Effector memory CD4-positive, alpha-beta T cell (primary cell): ENCODE measurements at regions not wholly inside any gene's neighbourhood (a gene's known extent, or its start where the extent isn't known, plus 50 kb on each side); places are given as distances from the start of the nearest gene placed in this dataset.
"Not testable (repeated sequence)": the region's sequence is repeated elsewhere in the genome, so short reads cannot be mapped to it uniquely, and the experiment has no call there.

Experiments
- DNase-seq, 3 donors: peaks; one replicate each; pipeline ENCODE4 v3.0.0-alpha.2; 2020
- H3K27ac ChIP-seq: 2 replicates; pipeline ENCODE4 v1.7.0; 2013; ENCODE audit warnings: mild to moderate bottlenecking, low read length, moderate library complexity; ENCODE audit not compliant: insufficient read depth, poor library complexity, severe bottlenecking
- H3K27me3 ChIP-seq: replicated peaks from 2 replicates; pipeline ENCODE4 v1.7.0; 2013; ENCODE audit warnings: mild to moderate bottlenecking, low read length; ENCODE audit not compliant: insufficient read depth, control insufficient read depth, poor library complexity, severe bottlenecking
- H3K36me3 ChIP-seq: 2 replicates; pipeline ENCODE4 v1.7.0; 2013; ENCODE audit warnings: mild to moderate bottlenecking, low read length, moderate library complexity; ENCODE audit not compliant: control insufficient read depth, insufficient read depth
- H3K4me1 ChIP-seq: 2 replicates; pipeline ENCODE4 v1.7.0; 2013; ENCODE audit warnings: low read length, mild to moderate bottlenecking; ENCODE audit not compliant: control insufficient read depth, insufficient read depth, poor library complexity, severe bottlenecking
- H3K4me3 ChIP-seq: 2 replicates; pipeline ENCODE4 v1.7.0; 2013; ENCODE audit warnings: low read length, low read depth, mild to moderate bottlenecking; ENCODE audit not compliant: insufficient read depth, poor library complexity, severe bottlenecking
- H3K9me3 ChIP-seq: 2 replicates; pipeline ENCODE4 v1.7.0; 2013; ENCODE audit warnings: mild to moderate bottlenecking, low read length, moderate library complexity; ENCODE audit not compliant: control insufficient read depth

DNA sequence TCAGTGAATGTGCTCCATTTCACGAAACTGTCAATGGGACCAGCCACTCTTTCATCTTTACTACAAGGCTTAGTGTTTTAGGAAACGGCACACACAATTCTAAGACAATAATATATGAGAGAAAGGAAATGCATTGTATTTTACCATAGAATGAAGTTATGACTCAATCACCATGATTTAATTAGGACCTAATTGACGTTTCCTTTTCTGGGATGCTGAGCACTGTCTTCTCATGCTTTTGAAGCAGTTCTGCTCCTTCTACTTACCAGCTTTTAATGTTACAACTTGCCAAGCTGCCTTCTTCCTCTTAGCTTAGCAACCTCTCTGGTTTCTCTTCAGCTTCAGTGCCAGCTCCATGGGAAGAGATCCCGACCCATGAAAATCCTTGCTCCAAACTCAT lies 94.3 kb upstream of the SERPINE2 start:
- no peak for DNase-seq
- H3K4me1 ChIP-seq: no peaks in the 10 kb centered on the region
- H3K27me3 ChIP-seq: no peaks in the 10 kb centered on the region
- no peaks in the 10 kb centered on the region for H3K36me3 ChIP-seq
- no peak overlapping the region for H3K27ac ChIP-seq
- H3K9me3 ChIP-seq: no peaks in the 10 kb centered on the region
- H3K4me3 ChIP-seq: no peak overlapping the region

DNA sequence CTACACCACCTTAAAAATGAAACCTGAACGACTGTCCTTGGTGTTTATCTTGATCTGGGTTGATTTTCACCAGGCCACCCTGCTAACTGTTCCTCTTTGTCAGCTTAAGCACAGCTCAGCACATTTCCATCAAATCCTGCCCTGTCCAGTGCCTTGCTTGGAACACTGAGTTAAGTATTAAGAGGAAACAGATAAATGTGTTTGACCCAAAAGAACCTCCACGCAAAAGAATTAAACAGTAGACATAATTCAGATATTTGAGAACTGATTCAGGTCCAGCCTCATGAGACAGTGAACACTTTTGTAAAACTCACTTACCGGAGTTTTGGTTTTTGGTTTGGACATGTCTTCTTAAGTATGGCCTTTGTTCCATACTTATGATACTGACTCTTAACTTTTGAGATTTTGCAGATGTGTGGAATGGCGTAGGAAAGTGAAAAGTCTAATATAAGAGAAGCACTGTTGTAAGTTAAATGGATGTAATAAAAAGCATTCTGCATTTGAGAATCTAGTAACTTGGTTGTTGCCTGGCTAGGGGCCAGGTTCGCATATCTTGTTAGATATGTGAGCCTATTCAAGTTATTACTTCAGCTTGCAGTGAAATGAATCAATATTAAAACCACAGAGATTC lies 88.9 kb upstream of the SERPINE2 start:
- no peaks in the 10 kb centered on the region for H3K4me1 ChIP-seq
- no peak overlapping the region for H3K27ac ChIP-seq
- H3K4me3 ChIP-seq: no peak overlapping the region
- H3K27me3 ChIP-seq: no peaks in the 10 kb centered on the region
- DNase-seq: no peak
- no peaks in the 10 kb centered on the region for H3K9me3 ChIP-seq
- no peaks in the 10 kb centered on the region for H3K36me3 ChIP-seq

DNA sequence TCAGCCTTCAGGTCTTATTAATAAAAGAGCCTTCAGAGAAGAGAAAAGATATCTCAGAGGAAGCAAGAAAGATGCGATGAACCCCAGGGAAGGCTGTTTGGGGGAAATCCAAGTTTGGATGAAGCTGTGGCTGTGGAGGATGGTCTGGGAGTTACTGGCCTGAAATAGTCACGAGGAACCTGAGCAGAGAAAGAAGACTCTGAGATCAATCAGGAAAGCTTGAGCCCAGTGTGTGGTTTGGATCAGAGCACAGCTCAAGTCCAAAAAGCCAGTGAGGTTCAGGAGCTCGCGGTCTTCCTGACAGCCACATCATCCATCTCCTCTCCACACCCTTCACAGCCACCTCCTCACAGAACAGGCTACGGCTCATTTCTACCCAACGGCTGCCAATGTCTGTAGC lies 87.4 kb upstream of the SERPINE2 start:
- no peak overlapping the region for H3K27ac ChIP-seq
- no peaks in the 10 kb centered on the region for H3K9me3 ChIP-seq
- no peak overlapping the region for H3K4me3 ChIP-seq
- no peaks in the 10 kb centered on the region for H3K4me1 ChIP-seq
- H3K36me3 ChIP-seq: no peaks in the 10 kb centered on the region
- no peak for DNase-seq
- H3K27me3 ChIP-seq: no peaks in the 10 kb centered on the region

DNA sequence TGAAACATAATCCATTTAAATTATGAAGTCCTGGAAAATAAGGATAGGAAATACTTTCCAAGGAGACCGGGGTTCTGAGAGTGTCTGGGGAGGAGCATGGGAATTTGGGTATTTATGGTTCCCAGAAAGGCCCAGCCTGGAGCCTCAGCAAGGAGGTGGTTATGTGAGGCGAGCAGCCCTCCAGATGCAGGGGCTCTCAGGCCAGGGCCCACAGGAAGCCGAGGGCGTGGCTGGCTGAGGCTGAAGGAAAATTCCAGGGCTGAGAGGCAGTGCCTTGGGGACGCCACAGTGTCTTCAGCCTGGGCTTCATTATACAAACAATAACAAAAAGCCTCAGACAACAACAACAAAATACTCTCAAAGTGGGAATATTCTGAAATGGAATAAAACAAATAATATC lies 86.9 kb upstream of the SERPINE2 start:
- H3K27ac ChIP-seq: no peak overlapping the region
- no peaks in the 10 kb centered on the region for H3K4me1 ChIP-seq
- no peak for DNase-seq
- no peak overlapping the region for H3K4me3 ChIP-seq
- no peaks in the 10 kb centered on the region for H3K27me3 ChIP-seq
- H3K9me3 ChIP-seq: no peaks in the 10 kb centered on the region
- no peaks in the 10 kb centered on the region for H3K36me3 ChIP-seq

DNA sequence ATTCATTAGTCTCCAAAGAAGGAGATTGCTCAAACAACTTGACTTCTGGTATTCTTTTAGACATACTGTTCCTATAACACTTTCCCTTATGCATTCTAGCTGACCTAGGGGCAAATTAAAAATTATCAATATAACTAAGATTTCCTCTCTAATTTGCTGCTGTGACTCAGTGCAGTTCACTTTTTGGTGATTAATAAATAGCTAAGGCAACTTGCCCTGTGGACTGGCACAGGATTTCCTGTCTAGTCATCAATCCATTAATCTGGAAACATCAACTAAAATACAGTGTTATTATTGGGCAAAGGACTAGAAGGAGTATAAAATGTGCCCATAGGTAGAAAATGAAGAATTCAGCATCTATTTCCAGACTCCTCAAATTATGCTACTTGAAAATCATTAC lies 83.5 kb upstream of the SERPINE2 start:
- Histone ChIP-seq H3K4me1 (no peaks in the 10 kb centered on the region), H3K27me3 (no peaks in the 10 kb centered on the region), H3K36me3 (no peaks in the 10 kb centered on the region), H3K27ac (no peak overlapping the region), H3K9me3 (no peaks in the 10 kb centered on the region), H3K4me3 (no peak overlapping the region)
- DNase-seq: no peak

DNA sequence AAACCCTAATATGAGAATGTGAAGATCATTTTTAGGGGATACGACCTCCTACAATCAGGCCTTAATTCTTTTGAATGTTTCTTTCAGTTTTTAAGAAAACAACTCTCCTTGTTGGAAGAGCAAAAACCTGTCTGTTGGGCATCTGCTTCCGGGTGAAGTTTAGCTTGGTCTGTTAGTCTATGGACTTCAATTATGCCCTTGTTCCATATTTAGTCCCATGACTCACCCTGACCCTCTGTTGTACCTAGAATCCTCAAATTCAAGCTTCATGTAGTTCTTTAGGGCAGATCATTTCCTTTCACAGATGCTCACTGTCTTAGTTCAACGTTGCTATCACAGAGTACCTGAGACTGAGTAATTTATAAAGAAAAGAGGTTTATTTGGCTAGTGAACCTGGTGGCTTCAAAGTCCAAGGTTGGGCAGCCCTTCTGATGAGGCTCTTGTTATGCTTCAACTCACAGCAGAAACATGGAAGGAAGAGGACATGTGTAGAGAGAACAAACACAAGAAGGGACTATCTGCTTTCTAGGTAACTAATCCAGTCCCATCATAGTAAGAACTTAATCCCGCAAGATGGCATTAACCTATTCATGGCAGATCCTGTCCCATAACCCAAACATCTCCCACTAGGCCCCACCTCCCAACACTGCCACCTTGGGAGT lies 82.5 kb upstream of the SERPINE2 start:
- Histone ChIP-seq H3K27me3 (no peaks in the 10 kb centered on the region), H3K27ac (no peak overlapping the region), H3K4me1 (no peaks in the 10 kb centered on the region), H3K36me3 (no peaks in the 10 kb centered on the region), H3K4me3 (no peak overlapping the region), H3K9me3 (no peaks in the 10 kb centered on the region)
- DNase-seq: no peak

DNA sequence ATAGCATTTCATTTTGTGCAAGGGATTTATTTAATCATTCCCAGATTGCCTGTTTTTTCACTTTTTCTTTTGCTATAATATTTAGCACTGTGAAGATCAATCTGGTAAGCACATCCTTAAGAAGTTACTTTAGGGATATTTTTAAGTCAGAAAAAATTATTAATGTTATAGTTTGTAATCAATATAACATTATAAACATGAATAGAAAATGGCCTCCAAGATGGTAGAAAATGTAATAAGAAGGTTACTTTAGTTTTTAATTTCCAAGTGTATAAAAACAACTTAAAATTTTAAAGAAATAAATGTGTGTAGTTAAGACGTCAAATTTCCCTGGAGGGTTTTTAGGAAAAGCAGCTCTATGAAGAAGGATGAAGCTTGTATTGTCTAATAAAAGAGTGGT lies 81.9 kb upstream of the SERPINE2 start:
- Histone ChIP-seq H3K4me3 (no peak overlapping the region), H3K27ac (no peak overlapping the region), H3K27me3 (no peaks in the 10 kb centered on the region), H3K9me3 (no peaks in the 10 kb centered on the region), H3K4me1 (no peaks in the 10 kb centered on the region), H3K36me3 (no peaks in the 10 kb centered on the region)
- no peak for DNase-seq

DNA sequence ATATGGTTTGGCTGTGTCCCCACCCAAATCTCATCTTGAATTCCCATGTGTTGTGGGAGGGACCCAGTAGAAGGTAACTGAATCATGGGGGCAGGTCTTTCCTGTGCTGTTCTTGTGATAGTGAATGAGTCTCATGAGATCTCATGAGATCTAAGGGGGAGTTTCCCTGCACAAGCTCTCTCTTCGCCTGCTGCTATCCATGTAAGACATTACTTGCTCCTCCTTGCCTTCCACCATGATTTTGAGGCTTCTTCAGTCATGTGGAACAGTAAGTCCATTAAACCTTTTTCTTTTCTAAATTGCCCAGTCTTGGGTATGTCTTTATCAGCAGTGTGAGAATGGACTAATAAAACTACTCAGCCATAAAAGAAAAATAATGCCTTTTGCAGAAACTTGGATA lies 80.8 kb upstream of the SERPINE2 start:
- H3K4me3 ChIP-seq, H3K36me3 ChIP-seq, H3K27ac ChIP-seq, H3K9me3 ChIP-seq, DNase-seq, H3K4me1 ChIP-seq, H3K27me3 ChIP-seq: not testable (repeated sequence)

DNA sequence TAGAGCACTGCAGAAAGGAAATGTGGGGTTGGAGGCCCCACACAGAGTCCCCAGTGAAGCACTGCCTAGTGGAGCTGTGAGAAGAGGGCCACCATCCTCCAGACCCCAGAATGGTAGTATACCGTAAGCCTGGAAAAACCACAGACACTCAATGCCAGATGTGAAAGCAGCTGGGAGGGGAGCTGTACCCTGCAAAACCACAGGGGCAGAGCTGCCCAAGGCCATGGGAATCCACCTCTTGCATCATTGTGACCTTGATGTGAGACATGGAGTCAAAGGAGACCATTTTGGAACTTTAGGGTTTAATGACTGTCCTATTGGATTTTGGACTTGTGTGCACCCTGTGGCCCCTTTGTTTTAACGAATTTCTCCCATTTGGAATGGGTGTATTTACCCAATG lies 75.3 kb upstream of the SERPINE2 start:
- no peak overlapping the region for H3K27ac ChIP-seq
- no peak for DNase-seq

DNA sequence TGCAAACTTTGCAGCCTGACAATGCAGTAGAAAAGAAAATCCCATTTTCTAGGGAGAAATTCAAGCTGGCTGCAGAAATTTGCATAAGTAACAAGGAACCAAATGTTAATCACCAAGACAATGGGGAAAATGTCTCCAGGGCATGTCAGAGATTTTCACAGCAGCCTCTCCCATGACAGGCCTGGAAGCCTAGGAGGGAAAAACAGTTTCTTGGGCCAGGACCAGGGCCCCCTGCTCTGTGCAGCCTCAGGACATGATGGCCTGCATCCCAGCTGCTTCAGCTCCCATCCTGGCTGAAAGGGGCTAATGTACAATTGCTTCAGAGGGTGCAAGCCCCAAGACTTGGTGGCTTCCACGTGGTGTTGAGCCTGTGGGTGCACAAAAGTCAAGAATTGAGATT lies 74.8 kb upstream of the SERPINE2 start:
- not testable (repeated sequence) for DNase-seq, H3K27ac ChIP-seq, H3K9me3 ChIP-seq, H3K36me3 ChIP-seq, H3K4me1 ChIP-seq, H3K4me3 ChIP-seq, H3K27me3 ChIP-seq

More for the DNA sequence above, 75.3 kb upstream of the SERPINE2 start:
- Histone ChIP-seq H3K4me1 (no peaks in the 10 kb centered on the region), H3K9me3 (no peaks in the 10 kb centered on the region), H3K4me3 (no peak overlapping the region), H3K36me3 (no peaks in the 10 kb centered on the region), H3K27me3 (no peaks in the 10 kb centered on the region)
